Stomach (tissue), 4 donors: ENCODE measurements at regions not wholly inside any gene's neighbourhood (a gene's known extent, or its start where the extent isn't known, plus 50 kb on each side); places are given as distances from the start of the nearest gene placed in this dataset.

Experiments used
- EP300 ChIP-seq: sonication (generic); formaldehyde crosslinking; IDR thresholded peaks from one replicate; pipeline ENCODE4 v1.6.1; 2017; ENCODE audit warnings: antibody characterized with exemption
- POLR2AphosphoS5 ChIP-seq, 3 donors: sonication (generic); formaldehyde crosslinking; IDR thresholded peaks; one replicate each; pipeline ENCODE4 v1.6.1; 2016; ENCODE audit warnings: antibody characterized with exemption in 3 of 3
- TF ChIP-seq, protein P1 (sequence below), 7 experiments: fragments of 450-650 bp in 4 of 7; fragments of 200-600 bp in 3 of 7; sonication (generic) in 3 of 7; IDR thresholded peaks; one replicate each; pipeline ENCODE4 v1.5.1; 2016 to 2019; ENCODE audit warnings: antibody characterized with exemption in 7 of 7, control low read depth in 2 of 7, mild to moderate bottlenecking in 1 of 7

DNA sequence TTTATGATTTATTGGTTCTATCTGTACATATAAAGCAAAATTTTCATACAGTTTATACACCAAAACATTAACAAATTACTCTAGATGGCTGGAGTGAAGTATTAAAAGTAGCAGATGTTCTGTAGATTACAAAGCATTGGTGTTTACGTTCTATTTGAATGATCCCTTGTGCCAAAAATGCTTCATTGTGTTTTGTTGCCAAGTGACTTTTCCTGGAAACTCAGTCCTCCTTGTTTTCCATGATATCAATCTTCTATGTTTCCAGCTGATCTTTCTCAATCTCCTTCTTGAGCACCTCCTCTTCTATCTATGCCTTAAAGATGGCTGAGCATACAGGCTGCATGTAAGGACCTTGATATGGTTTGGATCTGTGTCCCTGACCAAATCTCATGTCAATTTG, 263.6 kb upstream of the CTSO start:
- TF ChIP-seq, protein P1, sequence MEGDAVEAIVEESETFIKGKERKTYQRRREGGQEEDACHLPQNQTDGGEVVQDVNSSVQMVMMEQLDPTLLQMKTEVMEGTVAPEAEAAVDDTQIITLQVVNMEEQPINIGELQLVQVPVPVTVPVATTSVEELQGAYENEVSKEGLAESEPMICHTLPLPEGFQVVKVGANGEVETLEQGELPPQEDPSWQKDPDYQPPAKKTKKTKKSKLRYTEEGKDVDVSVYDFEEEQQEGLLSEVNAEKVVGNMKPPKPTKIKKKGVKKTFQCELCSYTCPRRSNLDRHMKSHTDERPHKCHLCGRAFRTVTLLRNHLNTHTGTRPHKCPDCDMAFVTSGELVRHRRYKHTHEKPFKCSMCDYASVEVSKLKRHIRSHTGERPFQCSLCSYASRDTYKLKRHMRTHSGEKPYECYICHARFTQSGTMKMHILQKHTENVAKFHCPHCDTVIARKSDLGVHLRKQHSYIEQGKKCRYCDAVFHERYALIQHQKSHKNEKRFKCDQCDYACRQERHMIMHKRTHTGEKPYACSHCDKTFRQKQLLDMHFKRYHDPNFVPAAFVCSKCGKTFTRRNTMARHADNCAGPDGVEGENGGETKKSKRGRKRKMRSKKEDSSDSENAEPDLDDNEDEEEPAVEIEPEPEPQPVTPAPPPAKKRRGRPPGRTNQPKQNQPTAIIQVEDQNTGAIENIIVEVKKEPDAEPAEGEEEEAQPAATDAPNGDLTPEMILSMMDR (IDR thresholded peaks at IDR 0.05): no peak
- TF ChIP-seq POLR2AphosphoS5 (IDR thresholded peaks at IDR 0.05): no peak
- no peak for TF ChIP-seq EP300
